ENCODE measurements at regions not wholly inside any gene's neighbourhood (a gene's known extent, or its start where the extent isn't known, plus 50 kb on each side); places are given as distances from the start of the nearest gene placed in this dataset.

DNA sequence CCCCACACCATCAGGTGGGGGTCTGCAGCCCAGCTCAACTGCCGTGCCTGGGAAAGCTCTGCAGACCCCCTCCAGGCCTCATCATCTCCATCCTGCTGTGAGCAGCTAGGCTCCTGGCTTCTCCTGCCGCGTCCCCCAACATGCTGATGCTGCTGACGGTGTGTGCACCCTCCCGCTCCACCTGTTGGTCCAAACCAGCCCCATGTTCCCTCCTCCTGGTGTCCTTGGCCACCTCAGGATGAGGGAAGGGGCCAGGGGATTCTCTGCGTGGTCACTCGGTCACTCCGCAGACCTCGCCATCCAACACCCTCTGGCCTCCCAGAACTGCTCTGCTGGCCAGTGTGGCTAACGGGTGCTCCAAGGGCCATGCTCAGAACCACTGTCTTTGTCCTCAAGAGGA, 368.6 kb downstream of the FOXL1 start:
- Histone ChIP-seq H3K27ac (ENCODE audit: low read depth, low read length, poor library complexity, severe bottlenecking) (no peak overlapping the region), H3K27me3 (replicated peaks; ENCODE audit: insufficient read depth, low read depth, low read length, poor library complexity) (no peaks in the 10 kb centered on the region), H3K4me1 (ENCODE audit: insufficient read depth, low read length, poor library complexity, severe bottlenecking) (peaks cover 16% of the 10 kb centered on the region), H3K9me3 (ENCODE audit: low read depth, low read length, poor library complexity, severe bottlenecking) (no peaks in the 10 kb centered on the region), H3K36me3 (ENCODE audit: insufficient read depth, low read length, poor library complexity, severe bottlenecking) (no peaks in the 10 kb centered on the region), H3K4me3 (ENCODE audit: low read depth, low read length, poor library complexity, severe bottlenecking) (no peak overlapping the region)
- TF ChIP-seq CTCF (conservative IDR thresholded peaks at IDR 0.05; ENCODE audit: low read depth, low read length) (no peak), EZH2 (IDR thresholded peaks at IDR 0.05; ENCODE audit: borderline replicate concordance, low read depth, low read length, poor library complexity, severe bottlenecking) (no peak)
- CTCF ChIA-PET = no interaction called here
- no TSS peak for BruUV-seq (replicated peaks)
- POLR2A ChIA-PET (ENCODE audit: low non-redundant PET) = no interaction called here
- no peak for DNase-seq (ENCODE audit: low spot score)
- intact Hi-C loops (cut with micrococcal nuclease; ENCODE audit: unreplicated experiment) = no loop called here

DNA sequence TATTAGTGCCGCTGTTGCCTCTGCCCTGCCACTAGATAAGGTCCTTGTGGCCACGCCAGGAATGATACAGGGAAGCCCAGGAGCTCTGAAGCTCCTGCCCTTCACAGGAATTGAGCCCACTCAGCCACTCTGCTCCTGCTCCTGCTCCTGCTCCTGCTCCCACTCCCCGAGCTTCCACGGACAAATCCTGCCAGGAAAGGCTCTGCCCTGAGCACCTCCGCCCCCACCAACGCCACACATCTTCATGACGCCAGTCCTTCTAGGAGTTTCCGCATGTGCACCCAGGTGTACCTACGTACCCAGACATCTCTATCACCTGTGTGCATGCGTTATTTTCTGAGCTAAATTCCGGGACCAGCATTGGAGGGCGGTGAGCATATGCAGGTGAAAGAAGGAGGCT, 369.1 kb downstream of the C16orf95 start:
- H3K27ac ChIP-seq (ENCODE audit: low read depth, low read length, poor library complexity, severe bottlenecking) = no peak overlapping the region
- TF ChIP-seq CTCF (conservative IDR thresholded peaks at IDR 0.05; ENCODE audit: low read depth, low read length) = no peak
- TF ChIP-seq EZH2 (IDR thresholded peaks at IDR 0.05; ENCODE audit: borderline replicate concordance, low read depth, low read length, poor library complexity, severe bottlenecking) = no peak
- POLR2A ChIA-PET (ENCODE audit: low non-redundant PET) = no interaction called here
- H3K4me3 ChIP-seq (ENCODE audit: low read depth, low read length, poor library complexity, severe bottlenecking) = no peak overlapping the region
- intact Hi-C loops (cut with micrococcal nuclease; ENCODE audit: unreplicated experiment) = no loop called here
- DNase-seq (ENCODE audit: low spot score) = no peak
- CTCF ChIA-PET = no interaction called here
- H3K9me3 ChIP-seq (ENCODE audit: low read depth, low read length, poor library complexity, severe bottlenecking) = no peaks in the 10 kb centered on the region
- no peaks in the 10 kb centered on the region for H3K27me3 ChIP-seq (replicated peaks; ENCODE audit: insufficient read depth, low read depth, low read length, poor library complexity)
- peaks cover 17% of the 10 kb centered on the region for H3K4me1 ChIP-seq (ENCODE audit: insufficient read depth, low read length, poor library complexity, severe bottlenecking)
- no TSS peak for BruUV-seq (replicated peaks)
- no peaks in the 10 kb centered on the region for H3K36me3 ChIP-seq (ENCODE audit: insufficient read depth, low read length, poor library complexity, severe bottlenecking)

GRCh38 chr16:86949116-86949515, 368.1 kb downstream of the C16orf95 start:
- Histone ChIP-seq H3K36me3 (ENCODE audit: insufficient read depth, low read length, poor library complexity, severe bottlenecking) (no peaks in the 10 kb centered on the region), H3K27ac (ENCODE audit: low read depth, low read length, poor library complexity, severe bottlenecking) (no peak overlapping the region), H3K4me1 (ENCODE audit: insufficient read depth, low read length, poor library complexity, severe bottlenecking) (peaks cover 17% of the 10 kb centered on the region), H3K4me3 (ENCODE audit: low read depth, low read length, poor library complexity, severe bottlenecking) (no peak overlapping the region), H3K27me3 (replicated peaks; ENCODE audit: insufficient read depth, low read depth, low read length, poor library complexity) (no peaks in the 10 kb centered on the region), H3K9me3 (ENCODE audit: low read depth, low read length, poor library complexity, severe bottlenecking) (no peaks in the 10 kb centered on the region)
- intact Hi-C loops (cut with micrococcal nuclease; ENCODE audit: unreplicated experiment) = no loop called here
- TF ChIP-seq CTCF (conservative IDR thresholded peaks at IDR 0.05; ENCODE audit: low read depth, low read length) (no peak), EZH2 (IDR thresholded peaks at IDR 0.05; ENCODE audit: borderline replicate concordance, low read depth, low read length, poor library complexity, severe bottlenecking) (no peak)
- BruUV-seq (replicated peaks) = no TSS peak
- CTCF ChIA-PET = no interaction called here
- POLR2A ChIA-PET (ENCODE audit: low non-redundant PET) = no interaction called here
- DNase-seq (ENCODE audit: low spot score) = no peak
